Parathyroid adenoma (tissue), 2 donors: ENCODE measurements at regions not wholly inside any gene's neighbourhood (a gene's known extent, or its start where the extent isn't known, plus 50 kb on each side); places are given as distances from the start of the nearest gene placed in this dataset.

ENCODE experiments used
- H2AFZ ChIP-seq: fragments of 300-600 bp; sonication (generic); one replicate; pipeline ENCODE4 v1.7.0; 2017; ENCODE audit warnings: antibody characterized with exemption, mild to moderate bottlenecking
- H3K27ac ChIP-seq: fragments of 300-600 bp; sonication (generic); one replicate; pipeline ENCODE4 v1.7.0; 2017
- H3K27me3 ChIP-seq: fragments of 300-600 bp; sonication (generic); one replicate; pipeline ENCODE4 v1.7.0; 2017; ENCODE audit warnings: low read length; ENCODE audit not compliant: control insufficient read depth, insufficient read depth
- H3K36me3 ChIP-seq: fragments of 300-600 bp; sonication (generic); one replicate; pipeline ENCODE4 v1.7.0; 2017; ENCODE audit warnings: low read length; ENCODE audit not compliant: control insufficient read depth, insufficient read depth
- H3K4me1 ChIP-seq: fragments of 300-600 bp; sonication (generic); one replicate; pipeline ENCODE4 v1.7.0; 2017; ENCODE audit warnings: control low read depth
- H3K4me2 ChIP-seq: fragments of 300-600 bp; sonication (generic); one replicate; pipeline ENCODE4 v1.7.0; 2017; ENCODE audit warnings: low read length
- H3K4me3 ChIP-seq: fragments of 300-600 bp; sonication (generic); one replicate; pipeline ENCODE4 v1.7.0; 2017; ENCODE audit warnings: low read depth, low read length
- H3K79me2 ChIP-seq: fragments of 300-600 bp; sonication (generic); one replicate; pipeline ENCODE4 v1.7.0; 2017; ENCODE audit warnings: control low read depth
- H3K9ac ChIP-seq: fragments of 300-600 bp; sonication (generic); one replicate; pipeline ENCODE4 v1.7.0; 2017; ENCODE audit warnings: mild to moderate bottlenecking
- H3K9me3 ChIP-seq: fragments of 300-600 bp; sonication (generic); one replicate; pipeline ENCODE4 v1.7.0; 2017; ENCODE audit warnings: low read length; ENCODE audit not compliant: control insufficient read depth
- CTCF ChIP-seq: fragments of 300-600 bp; sonication (generic); IDR thresholded peaks from one replicate; pipeline ENCODE4 v1.7.0; 2017; ENCODE audit warnings: antibody characterized with exemption, mild to moderate bottlenecking
- donor health status: primary hyperparathyroidism.

GRCh38 chr16:76947749-76948148 is 243.2 kb upstream of the MON1B start:
- Histone ChIP-seq H3K36me3 (no peaks in the 10 kb centered on the region), H3K27me3 (no peaks in the 10 kb centered on the region), H3K9ac (no peak overlapping the region), H2AFZ (no peak overlapping the region), H3K4me1 (no peaks in the 10 kb centered on the region), H3K27ac (no peak overlapping the region), H3K4me2 (no peak overlapping the region), H3K4me3 (no peak overlapping the region), H3K79me2 (no peaks in the 10 kb centered on the region), H3K9me3 (no peaks in the 10 kb centered on the region)
- TF ChIP-seq CTCF = no peak

DNA sequence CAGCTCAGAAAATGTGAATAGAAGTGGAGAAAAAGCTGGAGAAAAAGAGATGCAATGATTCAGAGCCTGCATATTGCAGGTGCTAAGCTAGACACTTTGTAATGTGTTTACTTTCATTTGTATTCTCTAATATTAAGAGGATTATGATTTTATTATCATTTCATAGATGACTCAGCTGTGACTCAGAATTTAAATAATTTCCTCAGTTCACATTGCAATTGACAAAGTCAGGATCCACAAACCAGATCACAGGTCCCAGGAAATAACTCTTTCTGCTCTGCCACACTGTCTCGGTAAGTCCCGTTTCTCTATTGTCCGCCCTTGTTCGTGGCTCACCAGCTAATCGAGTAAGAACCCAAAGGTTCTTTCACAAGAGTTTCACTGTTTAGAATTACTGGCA is 235.4 kb upstream of the MON1B start:
- Histone ChIP-seq H3K4me2 (no peak overlapping the region), H3K36me3 (no peaks in the 10 kb centered on the region), H3K79me2 (no peaks in the 10 kb centered on the region), H3K4me3 (no peak overlapping the region), H2AFZ (no peak overlapping the region), H3K4me1 (no peaks in the 10 kb centered on the region), H3K27me3 (no peaks in the 10 kb centered on the region), H3K9me3 (no peaks in the 10 kb centered on the region), H3K27ac (no peak overlapping the region), H3K9ac (no peak overlapping the region)
- TF ChIP-seq CTCF = no peak

GRCh38 chr16:76956394-76956793 is 234.6 kb upstream of the MON1B start:
- H3K79me2 ChIP-seq = no peaks in the 10 kb centered on the region
- H3K4me2 ChIP-seq = no peak overlapping the region
- H3K27ac ChIP-seq = no peak overlapping the region
- no peaks in the 10 kb centered on the region for H3K36me3 ChIP-seq
- no peak overlapping the region for H3K4me3 ChIP-seq
- H3K9ac ChIP-seq = no peak overlapping the region
- H3K4me1 ChIP-seq = no peaks in the 10 kb centered on the region
- no peaks in the 10 kb centered on the region for H3K9me3 ChIP-seq
- H3K27me3 ChIP-seq = no peaks in the 10 kb centered on the region
- H2AFZ ChIP-seq = no peak overlapping the region
- TF ChIP-seq CTCF = no peak

DNA sequence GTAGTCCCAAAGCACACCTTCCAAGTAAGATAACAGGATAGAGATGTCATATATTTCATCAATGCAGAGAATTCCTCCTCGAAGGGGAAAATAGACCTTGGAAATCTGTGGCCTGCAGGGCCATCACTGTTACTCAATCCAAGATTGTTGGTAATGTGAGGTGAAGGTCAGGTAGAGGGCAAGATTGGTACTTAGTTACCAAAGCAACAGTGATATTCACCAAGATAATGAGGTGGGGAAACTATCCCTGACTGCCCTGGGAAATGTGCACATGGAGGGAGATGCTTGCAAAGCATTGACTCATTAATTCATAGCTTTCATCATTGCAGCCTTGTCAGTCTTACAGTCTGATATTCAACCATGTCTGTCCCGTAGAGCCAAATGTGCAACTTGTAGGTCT is 234.1 kb upstream of the MON1B start:
- H3K4me3 ChIP-seq = no peak overlapping the region
- no peaks in the 10 kb centered on the region for H3K9me3 ChIP-seq
- no peak overlapping the region for H3K4me2 ChIP-seq
- no peak overlapping the region for H3K27ac ChIP-seq
- no peak overlapping the region for H2AFZ ChIP-seq
- H3K36me3 ChIP-seq = no peaks in the 10 kb centered on the region
- no peaks in the 10 kb centered on the region for H3K27me3 ChIP-seq
- no peaks in the 10 kb centered on the region for H3K4me1 ChIP-seq
- H3K9ac ChIP-seq = no peak overlapping the region
- no peak for TF ChIP-seq CTCF
- H3K79me2 ChIP-seq = no peaks in the 10 kb centered on the region

DNA sequence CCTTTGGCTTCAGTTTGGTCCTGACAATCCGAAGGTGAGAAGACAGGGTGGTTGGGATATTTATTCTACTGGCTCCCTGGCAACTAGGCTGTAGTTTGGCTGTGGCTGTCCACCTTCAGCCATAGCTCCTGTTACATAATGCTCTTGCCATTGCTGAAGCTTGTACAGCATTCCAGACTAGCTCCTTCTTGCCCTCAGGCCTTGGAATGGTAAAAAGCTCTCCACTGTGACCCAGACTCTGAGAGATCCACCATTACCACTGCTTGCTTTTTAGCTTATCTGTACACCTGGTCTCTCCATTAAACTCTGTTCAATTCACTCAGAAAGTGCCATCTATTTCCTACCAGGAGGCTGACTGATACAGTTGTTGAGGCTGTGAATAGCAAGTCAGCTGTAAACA is 231.8 kb upstream of the MON1B start:
- H3K36me3 ChIP-seq = no peaks in the 10 kb centered on the region
- H3K27me3 ChIP-seq = no peaks in the 10 kb centered on the region
- no peak overlapping the region for H3K9ac ChIP-seq
- no peak overlapping the region for H2AFZ ChIP-seq
- H3K9me3 ChIP-seq = no peaks in the 10 kb centered on the region
- H3K79me2 ChIP-seq = no peaks in the 10 kb centered on the region
- H3K4me3 ChIP-seq = no peak overlapping the region
- no peaks in the 10 kb centered on the region for H3K4me1 ChIP-seq
- no peak overlapping the region for H3K27ac ChIP-seq
- H3K4me2 ChIP-seq = no peak overlapping the region
- no peak for TF ChIP-seq CTCF
